ENCODE measurements at regions not wholly inside any gene's neighbourhood (a gene's known extent, or its start where the extent isn't known, plus 50 kb on each side); places are given as distances from the start of the nearest gene placed in this dataset.

GRCh38 chr16:66263973-66264310 lies 102.5 kb upstream of the CDH5 start:
- TF ChIP-seq GATA3 (IDR thresholded peaks at IDR 0.05; ENCODE audit: low read depth, low read length) (no peak), GATA2 (IDR thresholded peaks at IDR 0.05; ENCODE audit: low read depth, low read length) (no peak)
